ENCODE measurements at regions not wholly inside any gene's neighbourhood (a gene's known extent, or its start where the extent isn't known, plus 50 kb on each side); places are given as distances from the start of the nearest gene placed in this dataset.

DNA sequence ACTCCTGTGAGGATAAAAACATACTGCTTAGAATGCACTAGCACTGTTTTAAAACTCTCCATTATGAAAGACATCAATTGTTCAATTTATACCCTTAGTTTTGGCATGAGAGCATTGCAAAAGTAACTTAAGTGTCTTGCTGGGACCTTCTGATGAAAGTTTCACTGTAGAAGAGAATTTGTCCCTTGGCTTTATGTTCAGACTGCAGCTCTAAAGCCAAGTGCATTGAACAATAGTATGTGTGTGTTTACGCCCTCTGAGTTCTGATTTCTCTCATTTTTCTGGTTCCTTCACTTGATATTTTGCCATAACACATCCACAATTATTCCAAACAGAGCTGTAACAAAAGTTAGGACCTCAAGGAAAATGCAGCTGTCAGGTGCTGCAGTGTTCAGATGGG lies 474.6 kb downstream of the DISC1 start:
- no peak overlapping the region for H2AFZ ChIP-seq (ENCODE audit: low read depth, low read length)
- no peak overlapping the region for H3K9ac ChIP-seq (ENCODE audit: low read length)
- H3K4me2 ChIP-seq (ENCODE audit: low read length): no peak overlapping the region
- no peaks in the 10 kb centered on the region for H3K36me3 ChIP-seq (ENCODE audit: insufficient read depth, low read length)
- no peaks in the 10 kb centered on the region for H3K79me2 ChIP-seq (replicated peaks; ENCODE audit: insufficient read depth, low read length)
- TF ChIP-seq POLR2AphosphoS5 (IDR thresholded peaks at IDR 0.05) (no peak), TAF1 (IDR thresholded peaks at IDR 0.05; ENCODE audit: low read depth) (no peak), EP300 (conservative IDR thresholded peaks at IDR 0.05; ENCODE audit: poor library complexity, severe bottlenecking) (no peak), EZH2 (IDR thresholded peaks at IDR 0.05; ENCODE audit: borderline replicate concordance, insufficient read depth, low read length, poor library complexity, severe bottlenecking) (no peak), RAD21 (conservative IDR thresholded peaks at IDR 0.05) (no peak), MXI1 (conservative IDR thresholded peaks at IDR 0.05; ENCODE audit: poor library complexity, severe bottlenecking) (no peak), SMC3 (conservative IDR thresholded peaks at IDR 0.05; ENCODE audit: poor library complexity) (no peak)
- TF ChIP-seq, protein P1, sequence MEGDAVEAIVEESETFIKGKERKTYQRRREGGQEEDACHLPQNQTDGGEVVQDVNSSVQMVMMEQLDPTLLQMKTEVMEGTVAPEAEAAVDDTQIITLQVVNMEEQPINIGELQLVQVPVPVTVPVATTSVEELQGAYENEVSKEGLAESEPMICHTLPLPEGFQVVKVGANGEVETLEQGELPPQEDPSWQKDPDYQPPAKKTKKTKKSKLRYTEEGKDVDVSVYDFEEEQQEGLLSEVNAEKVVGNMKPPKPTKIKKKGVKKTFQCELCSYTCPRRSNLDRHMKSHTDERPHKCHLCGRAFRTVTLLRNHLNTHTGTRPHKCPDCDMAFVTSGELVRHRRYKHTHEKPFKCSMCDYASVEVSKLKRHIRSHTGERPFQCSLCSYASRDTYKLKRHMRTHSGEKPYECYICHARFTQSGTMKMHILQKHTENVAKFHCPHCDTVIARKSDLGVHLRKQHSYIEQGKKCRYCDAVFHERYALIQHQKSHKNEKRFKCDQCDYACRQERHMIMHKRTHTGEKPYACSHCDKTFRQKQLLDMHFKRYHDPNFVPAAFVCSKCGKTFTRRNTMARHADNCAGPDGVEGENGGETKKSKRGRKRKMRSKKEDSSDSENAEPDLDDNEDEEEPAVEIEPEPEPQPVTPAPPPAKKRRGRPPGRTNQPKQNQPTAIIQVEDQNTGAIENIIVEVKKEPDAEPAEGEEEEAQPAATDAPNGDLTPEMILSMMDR (IDR thresholded peaks at IDR 0.05; ENCODE audit: poor library complexity, severe bottlenecking): no peak
- TF ChIP-seq, protein P2, sequence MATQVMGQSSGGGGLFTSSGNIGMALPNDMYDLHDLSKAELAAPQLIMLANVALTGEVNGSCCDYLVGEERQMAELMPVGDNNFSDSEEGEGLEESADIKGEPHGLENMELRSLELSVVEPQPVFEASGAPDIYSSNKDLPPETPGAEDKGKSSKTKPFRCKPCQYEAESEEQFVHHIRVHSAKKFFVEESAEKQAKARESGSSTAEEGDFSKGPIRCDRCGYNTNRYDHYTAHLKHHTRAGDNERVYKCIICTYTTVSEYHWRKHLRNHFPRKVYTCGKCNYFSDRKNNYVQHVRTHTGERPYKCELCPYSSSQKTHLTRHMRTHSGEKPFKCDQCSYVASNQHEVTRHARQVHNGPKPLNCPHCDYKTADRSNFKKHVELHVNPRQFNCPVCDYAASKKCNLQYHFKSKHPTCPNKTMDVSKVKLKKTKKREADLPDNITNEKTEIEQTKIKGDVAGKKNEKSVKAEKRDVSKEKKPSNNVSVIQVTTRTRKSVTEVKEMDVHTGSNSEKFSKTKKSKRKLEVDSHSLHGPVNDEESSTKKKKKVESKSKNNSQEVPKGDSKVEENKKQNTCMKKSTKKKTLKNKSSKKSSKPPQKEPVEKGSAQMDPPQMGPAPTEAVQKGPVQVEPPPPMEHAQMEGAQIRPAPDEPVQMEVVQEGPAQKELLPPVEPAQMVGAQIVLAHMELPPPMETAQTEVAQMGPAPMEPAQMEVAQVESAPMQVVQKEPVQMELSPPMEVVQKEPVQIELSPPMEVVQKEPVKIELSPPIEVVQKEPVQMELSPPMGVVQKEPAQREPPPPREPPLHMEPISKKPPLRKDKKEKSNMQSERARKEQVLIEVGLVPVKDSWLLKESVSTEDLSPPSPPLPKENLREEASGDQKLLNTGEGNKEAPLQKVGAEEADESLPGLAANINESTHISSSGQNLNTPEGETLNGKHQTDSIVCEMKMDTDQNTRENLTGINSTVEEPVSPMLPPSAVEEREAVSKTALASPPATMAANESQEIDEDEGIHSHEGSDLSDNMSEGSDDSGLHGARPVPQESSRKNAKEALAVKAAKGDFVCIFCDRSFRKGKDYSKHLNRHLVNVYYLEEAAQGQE (IDR thresholded peaks at IDR 0.05; ENCODE audit: borderline replicate concordance): no peak
- no peaks in the 10 kb centered on the region for H3F3A ChIP-seq (ENCODE audit: insufficient read depth, low read length, poor library complexity, severe bottlenecking)
- no peaks in the 10 kb centered on the region for H3K9me3 ChIP-seq (ENCODE audit: low read length)
- no peak overlapping the region for H3K4me3 ChIP-seq (ENCODE audit: low read length)
- H3K27me3 ChIP-seq (ENCODE audit: insufficient read depth, low read depth, low read length): no peaks in the 10 kb centered on the region
- no peak overlapping the region for H3K27ac ChIP-seq (ENCODE audit: low read length)
- no peaks in the 10 kb centered on the region for H3K9me2 ChIP-seq (ENCODE audit: insufficient read depth, low read length)
- no peaks in the 10 kb centered on the region for H4K20me1 ChIP-seq (ENCODE audit: insufficient read depth)

DNA sequence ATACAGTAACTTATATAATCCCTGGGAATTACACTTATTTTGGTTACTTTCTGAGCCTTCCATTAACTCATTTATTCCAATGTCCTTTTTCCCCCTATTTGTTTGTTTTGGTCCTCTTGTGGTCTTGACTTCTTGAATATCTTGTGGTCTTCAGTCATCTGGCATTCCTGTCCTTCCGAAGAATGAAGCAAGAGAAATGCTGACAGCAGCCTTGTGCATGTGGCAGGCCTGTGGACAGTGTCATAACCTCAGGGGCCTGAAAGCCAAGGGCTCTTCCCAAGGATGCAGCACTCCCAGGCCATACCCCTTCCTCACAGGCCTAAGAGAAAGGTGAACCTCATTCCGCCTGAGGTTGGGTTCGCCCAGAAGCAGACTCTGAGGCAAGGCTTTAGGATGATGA lies 470.2 kb downstream of the DISC1 start:
- Histone ChIP-seq H3K9me3 (ENCODE audit: low read length) (no peaks in the 10 kb centered on the region), H2AFZ (ENCODE audit: low read depth, low read length) (no peak overlapping the region), H3F3A (ENCODE audit: insufficient read depth, low read length, poor library complexity, severe bottlenecking) (no peaks in the 10 kb centered on the region), H3K4me2 (ENCODE audit: low read length) (no peak overlapping the region), H3K27me3 (ENCODE audit: insufficient read depth, low read depth, low read length) (no peaks in the 10 kb centered on the region), H3K79me2 (replicated peaks; ENCODE audit: insufficient read depth, low read length) (no peaks in the 10 kb centered on the region), H3K36me3 (ENCODE audit: insufficient read depth, low read length) (no peaks in the 10 kb centered on the region), H3K27ac (ENCODE audit: low read length) (no peak overlapping the region), H3K9ac (ENCODE audit: low read length) (no peak overlapping the region), H3K9me2 (ENCODE audit: insufficient read depth, low read length) (no peaks in the 10 kb centered on the region), H3K4me3 (ENCODE audit: low read length) (no peak overlapping the region), H4K20me1 (ENCODE audit: insufficient read depth) (no peaks in the 10 kb centered on the region)
- TF ChIP-seq EZH2 (IDR thresholded peaks at IDR 0.05; ENCODE audit: borderline replicate concordance, insufficient read depth, low read length, poor library complexity, severe bottlenecking) (no peak), EP300 (conservative IDR thresholded peaks at IDR 0.05; ENCODE audit: poor library complexity, severe bottlenecking) (no peak), POLR2AphosphoS5 (IDR thresholded peaks at IDR 0.05) (no peak), RAD21 (conservative IDR thresholded peaks at IDR 0.05) (no peak), MXI1 (conservative IDR thresholded peaks at IDR 0.05; ENCODE audit: poor library complexity, severe bottlenecking) (no peak), TAF1 (IDR thresholded peaks at IDR 0.05; ENCODE audit: low read depth) (no peak), SMC3 (conservative IDR thresholded peaks at IDR 0.05; ENCODE audit: poor library complexity) (no peak)
- TF ChIP-seq, protein P1 (IDR thresholded peaks at IDR 0.05; ENCODE audit: poor library complexity, severe bottlenecking): no peak
- TF ChIP-seq, protein P2 (IDR thresholded peaks at IDR 0.05; ENCODE audit: borderline replicate concordance): no peak
